ENCODE measurements at regions not wholly inside any gene's neighbourhood (a gene's known extent, or its start where the extent isn't known, plus 50 kb on each side); places are given as distances from the start of the nearest gene placed in this dataset.

GRCh38 chr7:85950418-85950817 is 693.3 kb upstream of the GRM3 start:
- WGBS: 90% methylated on average over 3 of the region's 3 CpGs
- DNase-seq (ENCODE audit: low spot score in 2 of 2): no peak
- Histone ChIP-seq H3K27ac (no peak overlapping the region), H3K36me3 (no peaks in the 10 kb centered on the region), H3K27me3 (no peaks in the 10 kb centered on the region), H3K4me3 (no peak overlapping the region), H3K9me3 (peaks cover 25% of the 10 kb centered on the region), H3K4me1 (no peaks in the 10 kb centered on the region)
- no peak for TF ChIP-seq EP300 (IDR thresholded peaks at IDR 0.05)
- TF ChIP-seq, protein P1, sequence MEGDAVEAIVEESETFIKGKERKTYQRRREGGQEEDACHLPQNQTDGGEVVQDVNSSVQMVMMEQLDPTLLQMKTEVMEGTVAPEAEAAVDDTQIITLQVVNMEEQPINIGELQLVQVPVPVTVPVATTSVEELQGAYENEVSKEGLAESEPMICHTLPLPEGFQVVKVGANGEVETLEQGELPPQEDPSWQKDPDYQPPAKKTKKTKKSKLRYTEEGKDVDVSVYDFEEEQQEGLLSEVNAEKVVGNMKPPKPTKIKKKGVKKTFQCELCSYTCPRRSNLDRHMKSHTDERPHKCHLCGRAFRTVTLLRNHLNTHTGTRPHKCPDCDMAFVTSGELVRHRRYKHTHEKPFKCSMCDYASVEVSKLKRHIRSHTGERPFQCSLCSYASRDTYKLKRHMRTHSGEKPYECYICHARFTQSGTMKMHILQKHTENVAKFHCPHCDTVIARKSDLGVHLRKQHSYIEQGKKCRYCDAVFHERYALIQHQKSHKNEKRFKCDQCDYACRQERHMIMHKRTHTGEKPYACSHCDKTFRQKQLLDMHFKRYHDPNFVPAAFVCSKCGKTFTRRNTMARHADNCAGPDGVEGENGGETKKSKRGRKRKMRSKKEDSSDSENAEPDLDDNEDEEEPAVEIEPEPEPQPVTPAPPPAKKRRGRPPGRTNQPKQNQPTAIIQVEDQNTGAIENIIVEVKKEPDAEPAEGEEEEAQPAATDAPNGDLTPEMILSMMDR (IDR thresholded peaks at IDR 0.05): no peak
- no peak for TF ChIP-seq POLR2A (IDR thresholded peaks at IDR 0.05)
- no peak for TF ChIP-seq POLR2AphosphoS5 (IDR thresholded peaks at IDR 0.05)

GRCh38 chr7:85947767-85948166 is 695.9 kb upstream of the GRM3 start:
- H3K4me1 ChIP-seq: no peaks in the 10 kb centered on the region
- no peaks in the 10 kb centered on the region for H3K27me3 ChIP-seq
- no peak overlapping the region for H3K27ac ChIP-seq
- no peak for TF ChIP-seq EP300 (IDR thresholded peaks at IDR 0.05)
- no peak for TF ChIP-seq POLR2AphosphoS5 (IDR thresholded peaks at IDR 0.05)
- TF ChIP-seq POLR2A (IDR thresholded peaks at IDR 0.05): no peak
- no peaks in the 10 kb centered on the region for H3K36me3 ChIP-seq
- no peak for DNase-seq (ENCODE audit: low spot score in 2 of 2)
- H3K4me3 ChIP-seq: no peak overlapping the region
- H3K9me3 ChIP-seq: peaks cover 29% of the 10 kb centered on the region

DNA sequence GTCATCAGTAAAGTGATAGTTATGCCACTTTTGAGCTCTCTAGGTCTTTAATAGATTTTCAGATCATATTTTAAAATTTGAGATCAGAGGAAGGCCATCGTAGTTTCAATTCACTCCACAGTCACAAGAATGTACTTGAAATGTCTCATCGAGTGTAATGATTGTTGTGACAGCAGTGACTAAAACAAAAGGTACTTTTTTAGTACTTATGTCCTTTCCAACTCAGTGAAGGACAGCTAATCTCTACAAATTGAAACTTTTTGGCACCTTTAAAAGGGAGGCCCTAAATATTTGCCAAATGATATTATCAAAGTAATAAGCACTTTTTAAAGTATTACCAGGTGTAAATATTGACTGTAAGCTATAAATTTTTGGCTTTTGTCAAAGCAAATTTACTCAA is 702.9 kb upstream of the GRM3 start:
- H3K4me1 ChIP-seq: no peaks in the 10 kb centered on the region
- no peaks in the 10 kb centered on the region for H3K27me3 ChIP-seq
- no peaks in the 10 kb centered on the region for H3K36me3 ChIP-seq
- no peak for DNase-seq (ENCODE audit: low spot score in 2 of 2)
- TF ChIP-seq POLR2AphosphoS5 (IDR thresholded peaks at IDR 0.05) (no peak), EP300 (IDR thresholded peaks at IDR 0.05) (no peak), POLR2A (IDR thresholded peaks at IDR 0.05) (no peak)
- TF ChIP-seq, protein P1 (IDR thresholded peaks at IDR 0.05): no peak
- H3K4me3 ChIP-seq: no peak overlapping the region
- peaks cover 4% of the 10 kb centered on the region for H3K9me3 ChIP-seq
- WGBS: 46% methylated on average over 2 of the region's 2 CpGs
- H3K27ac ChIP-seq: no peak overlapping the region

- no peak overlapping the region for H3K27ac ChIP-seq
- TF ChIP-seq, protein P1 (IDR thresholded peaks at IDR 0.05): no peak
- TF ChIP-seq EP300 (IDR thresholded peaks at IDR 0.05) (no peak), POLR2AphosphoS5 (IDR thresholded peaks at IDR 0.05) (no peak), POLR2A (IDR thresholded peaks at IDR 0.05) (no peak)
- DNase-seq (ENCODE audit: low spot score in 2 of 2): no peak
- H3K36me3 ChIP-seq: no peaks in the 10 kb centered on the region
- H3K9me3 ChIP-seq: peaks cover 5% of the 10 kb centered on the region
- no peaks in the 10 kb centered on the region for H3K27me3 ChIP-seq
- 61% methylated on average over 1 of the region's 1 CpG for WGBS
- H3K4me3 ChIP-seq: no peak overlapping the region
- no peaks in the 10 kb centered on the region for H3K4me1 ChIP-seq
Observed at GRCh38 chr7:85931919-85932318, 711.8 kb upstream of the GRM3 start.

- WGBS: 42% methylated on average over 2 of the region's 2 CpGs
- peaks cover 5% of the 10 kb centered on the region for H3K9me3 ChIP-seq
- no peak for TF ChIP-seq POLR2A (IDR thresholded peaks at IDR 0.05)
- no peak for TF ChIP-seq EP300 (IDR thresholded peaks at IDR 0.05)
- no peak for TF ChIP-seq POLR2AphosphoS5 (IDR thresholded peaks at IDR 0.05)
- TF ChIP-seq, protein P1 (IDR thresholded peaks at IDR 0.05): no peak
- H3K27me3 ChIP-seq: no peaks in the 10 kb centered on the region
- no peaks in the 10 kb centered on the region for H3K4me1 ChIP-seq
- H3K4me3 ChIP-seq: no peak overlapping the region
- H3K36me3 ChIP-seq: no peaks in the 10 kb centered on the region
- DNase-seq (ENCODE audit: low spot score in 2 of 2): no peak
- H3K27ac ChIP-seq: no peak overlapping the region
Observed at GRCh38 chr7:85928500-85928899, 715.2 kb upstream of the GRM3 start.

DNA sequence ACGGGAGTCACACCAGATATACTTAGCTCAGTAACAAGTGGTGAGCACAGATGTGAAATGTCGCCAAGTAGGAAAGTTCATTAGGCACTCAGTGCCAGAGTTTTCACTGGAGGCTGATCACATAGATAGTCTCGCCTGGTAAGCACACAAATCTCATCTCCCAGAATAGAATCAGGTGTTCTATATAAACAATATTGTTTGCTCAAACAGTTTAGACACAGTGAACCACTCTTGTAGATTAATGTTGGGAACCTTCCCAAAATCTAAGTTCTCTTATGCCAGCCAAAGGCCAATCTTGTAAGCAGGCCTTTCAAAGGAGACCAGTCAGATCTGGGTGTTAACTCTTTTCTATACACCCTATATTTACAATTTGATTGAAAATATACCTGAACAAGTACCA is 716.5 kb upstream of the GRM3 start:
- H3K27ac ChIP-seq: no peak overlapping the region
- no peaks in the 10 kb centered on the region for H3K36me3 ChIP-seq
- no peak for TF ChIP-seq POLR2AphosphoS5 (IDR thresholded peaks at IDR 0.05)
- no peak for TF ChIP-seq EP300 (IDR thresholded peaks at IDR 0.05)
- TF ChIP-seq, protein P1 (IDR thresholded peaks at IDR 0.05): no peak
- no peak for TF ChIP-seq POLR2A (IDR thresholded peaks at IDR 0.05)
- no peaks in the 10 kb centered on the region for H3K9me3 ChIP-seq
- H3K4me3 ChIP-seq: no peak overlapping the region
- H3K27me3 ChIP-seq: no peaks in the 10 kb centered on the region
- H3K4me1 ChIP-seq: no peaks in the 10 kb centered on the region
- no peak for DNase-seq (ENCODE audit: low spot score in 2 of 2)
- WGBS: 70% methylated on average over 3 of the region's 3 CpGs
